NCI-H2107 treated with DMSO at 0.1 percent for 48 hours (cell line): ENCODE measurements at regions not wholly inside any gene's neighbourhood (a gene's known extent, or its start where the extent isn't known, plus 50 kb on each side); places are given as distances from the start of the nearest gene placed in this dataset.

Experiments used
- DNase-seq: peaks from one replicate; lab custom pipeline; 2025; ENCODE audit not compliant: unreplicated experiment; lab: John Stamatoyannopoulos, UW

DNA sequence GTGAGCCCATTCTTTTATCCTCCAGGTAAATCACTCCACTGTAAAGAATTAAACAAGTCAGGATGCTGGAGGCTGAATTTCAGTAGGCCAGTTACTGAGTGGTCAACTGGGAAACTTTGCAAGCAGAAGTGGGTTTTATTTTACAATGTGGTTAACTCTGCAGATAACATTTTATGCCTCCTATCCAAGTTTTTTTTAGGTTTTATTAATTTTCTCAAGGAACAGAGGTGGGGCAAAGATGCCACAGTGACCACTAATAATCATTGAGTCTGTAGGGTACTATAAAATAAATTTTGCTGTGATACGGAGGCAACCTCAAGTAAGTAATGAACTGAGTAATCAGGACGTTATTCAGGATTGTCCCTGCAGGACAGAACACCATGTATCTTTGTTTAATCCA is 599.9 kb downstream of the METTL15 start:
- no peak for DNase-seq

GRCh38 chr11:28704801-28705200 is 596.6 kb downstream of the METTL15 start:
- no peak for DNase-seq

- DNase-seq: no peak
Observed at GRCh38 chr11:28703371-28703770, 595.2 kb downstream of the METTL15 start.

- DNase-seq: no peak
Observed at GRCh38 chr11:28702871-28703270, 594.7 kb downstream of the METTL15 start.

DNA sequence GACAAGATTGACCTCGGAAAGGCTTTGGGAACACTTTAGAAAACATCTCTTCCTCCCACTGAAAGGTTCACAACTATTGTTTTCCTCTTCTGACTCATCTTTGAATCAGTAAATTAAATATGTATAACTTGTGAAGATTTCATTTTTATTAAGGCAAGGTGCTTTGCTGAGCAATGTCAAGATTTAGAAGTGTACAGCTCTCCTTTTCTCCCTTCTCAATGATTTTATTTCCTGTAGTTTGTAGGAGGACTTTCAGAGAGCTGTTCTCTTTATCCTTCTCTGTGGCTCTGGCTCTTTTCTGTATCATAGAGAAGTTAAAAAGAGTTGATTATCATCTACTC is 594.2 kb downstream of the METTL15 start:
- no peak for DNase-seq

- DNase-seq: no peak
Observed at GRCh38 chr11:28701760-28702449, 593.7 kb downstream of the METTL15 start.

DNA sequence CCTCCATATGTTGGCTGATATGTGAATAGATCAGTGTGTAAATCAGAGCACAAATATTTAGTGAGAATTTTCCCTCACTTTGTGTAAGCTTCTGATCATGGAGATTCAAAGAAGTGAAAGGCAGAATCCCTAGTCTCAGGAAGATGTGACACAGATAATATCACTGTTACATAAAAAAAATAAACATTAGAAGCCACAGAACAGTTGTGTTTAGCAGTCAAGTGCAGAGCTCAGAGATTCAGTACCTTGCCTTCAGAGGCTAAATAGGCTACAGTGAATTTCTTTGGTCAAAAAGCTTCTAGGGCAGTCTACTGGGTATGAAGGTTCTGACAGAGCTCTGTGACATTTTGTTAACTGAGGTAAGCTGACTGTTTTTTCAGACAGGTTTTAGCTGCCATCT is 591.5 kb downstream of the METTL15 start:
- no peak for DNase-seq

DNA sequence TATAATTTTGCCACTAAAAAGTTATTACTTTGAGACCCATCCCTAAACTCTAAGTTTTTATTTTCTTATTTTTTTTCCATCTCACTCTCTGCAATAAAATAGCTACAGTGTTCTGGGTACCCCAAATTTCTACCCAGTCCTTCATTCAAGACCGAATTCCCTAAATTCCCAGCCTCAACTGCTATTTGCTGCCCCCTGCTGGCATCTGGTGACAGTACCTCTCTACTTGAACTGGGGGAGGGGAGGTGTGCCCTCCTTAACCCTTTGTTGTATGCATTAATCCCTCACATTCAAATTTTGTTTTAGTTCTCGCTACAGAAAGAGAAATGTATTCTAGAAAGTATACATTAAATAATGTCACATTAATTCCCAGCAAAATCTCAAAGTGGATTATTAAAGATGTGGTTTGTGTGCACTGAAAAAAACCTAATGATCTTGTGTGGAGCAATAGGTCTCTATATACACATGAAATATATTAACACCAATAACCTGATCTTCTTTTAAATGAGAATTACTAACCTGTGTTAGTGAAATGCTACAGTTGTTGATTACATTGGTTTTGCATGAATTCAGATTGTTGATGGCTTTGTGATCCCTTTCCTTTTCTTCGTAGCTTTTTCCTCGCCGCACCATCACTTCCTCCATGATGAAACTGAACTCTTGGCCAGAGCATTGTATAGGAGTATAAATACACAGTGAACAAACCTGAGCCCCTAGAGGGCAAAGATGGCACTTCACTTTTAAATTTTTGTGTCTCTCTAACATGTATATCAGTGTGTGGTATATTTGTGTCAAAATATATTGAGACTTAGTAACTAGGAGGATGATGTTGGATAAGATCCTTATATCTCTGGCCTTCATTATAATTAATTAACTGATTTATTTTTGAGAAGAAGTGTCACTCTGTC is 590.0 kb downstream of the METTL15 start:
- no peak for DNase-seq

GRCh38 chr11:28696591-28696990 is 588.4 kb downstream of the METTL15 start:
- DNase-seq: no peak

DNA sequence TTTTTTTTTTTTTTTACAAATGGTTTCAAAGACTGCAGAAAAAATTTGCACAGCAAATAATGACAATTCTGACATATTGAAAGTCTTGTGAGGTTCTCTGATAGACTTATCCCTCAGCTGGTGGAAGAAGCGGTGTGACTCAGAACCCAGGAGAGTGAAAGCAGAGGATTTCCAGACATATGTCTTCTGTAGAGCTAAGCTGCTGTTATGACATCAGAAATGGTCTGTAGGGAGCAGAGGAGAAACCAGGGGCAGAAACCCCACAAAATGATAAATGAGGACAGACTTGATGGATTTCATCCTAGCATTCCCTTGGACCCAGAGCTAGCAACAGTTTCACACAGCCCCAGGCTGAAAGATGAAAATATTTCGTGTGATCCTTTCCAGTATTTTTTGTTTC is 582.6 kb downstream of the METTL15 start:
- no peak for DNase-seq

DNA sequence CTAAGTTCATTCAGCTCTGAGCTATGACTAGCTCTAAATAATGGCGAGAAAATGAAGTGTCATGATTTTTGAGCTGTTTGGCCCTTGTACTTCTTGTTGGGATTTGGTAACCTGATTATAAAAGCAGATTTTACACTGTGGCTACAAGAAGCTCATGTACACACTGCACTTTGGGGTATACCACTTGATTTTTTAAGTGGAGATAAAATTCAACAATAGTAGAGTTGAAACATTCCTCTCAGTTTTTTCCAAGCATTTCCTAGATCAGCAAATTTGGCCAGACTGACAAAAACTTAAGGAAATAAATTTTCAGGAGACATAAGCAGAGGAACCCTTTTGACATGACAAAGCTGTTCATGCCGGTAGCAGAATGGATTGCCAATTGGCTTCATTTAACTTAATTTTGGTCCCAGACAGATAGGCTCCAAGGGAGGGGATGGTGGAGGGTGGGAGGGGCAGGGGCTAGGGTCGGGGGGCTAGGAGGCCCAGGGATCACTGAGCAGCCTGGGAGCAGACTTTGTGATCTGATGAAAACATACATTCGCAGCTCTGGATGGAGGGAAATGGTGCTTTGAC is 575.9 kb downstream of the METTL15 start:
- DNase-seq: no peak

DNA sequence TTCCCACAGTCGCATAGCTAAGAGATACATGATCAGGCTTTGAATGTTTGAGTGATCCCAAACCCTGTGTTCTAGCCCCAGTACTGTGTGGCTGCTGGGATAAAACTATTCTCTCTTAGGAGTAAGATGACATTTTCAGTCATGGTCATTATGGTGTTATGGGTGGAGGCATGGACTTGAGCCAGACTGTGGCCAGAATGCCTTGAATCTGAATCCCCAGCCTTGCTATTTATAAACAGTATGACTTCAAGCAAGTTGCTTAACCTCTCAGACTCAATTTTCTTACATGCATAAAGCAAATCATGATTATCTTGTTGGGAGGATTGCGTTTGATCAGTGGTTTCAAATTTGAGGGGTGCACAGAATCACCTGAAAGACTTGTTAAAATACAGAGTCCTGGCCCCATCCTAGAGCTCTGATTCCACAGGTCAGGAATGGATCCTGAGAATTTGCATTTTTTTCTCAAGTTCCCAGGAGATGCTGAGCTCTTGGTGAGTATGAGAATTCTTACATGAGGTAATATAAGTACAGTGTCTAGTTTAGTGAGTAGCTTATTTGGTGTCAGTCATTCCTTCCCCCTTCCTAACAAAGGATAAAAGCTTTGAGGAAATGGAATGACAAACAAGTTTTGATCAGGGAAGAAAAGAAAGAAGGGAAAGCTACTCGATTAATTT is 571.7 kb downstream of the METTL15 start:
- no peak for DNase-seq

DNA sequence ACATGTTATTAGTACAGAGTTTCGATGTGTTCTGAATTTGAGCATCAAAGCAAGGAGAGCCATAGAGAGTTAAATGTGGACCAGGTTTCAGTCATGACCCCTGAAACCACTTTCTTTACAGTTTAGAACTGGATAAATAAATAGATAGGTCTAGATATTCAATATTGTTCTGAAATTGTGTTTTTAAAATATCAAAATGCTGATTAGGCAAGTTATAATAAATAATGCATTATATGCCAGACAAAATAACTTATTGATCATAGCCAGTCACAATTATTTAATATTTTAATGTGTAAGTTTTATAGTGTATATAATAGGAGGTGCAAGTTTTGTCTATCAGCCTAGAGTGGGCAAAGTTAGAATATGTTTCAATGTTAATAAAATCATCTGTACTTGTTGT is 569.5 kb downstream of the METTL15 start:
- DNase-seq: no peak

- DNase-seq: no peak
Observed at GRCh38 chr11:28675183-28675582, 567.0 kb downstream of the METTL15 start.

DNA sequence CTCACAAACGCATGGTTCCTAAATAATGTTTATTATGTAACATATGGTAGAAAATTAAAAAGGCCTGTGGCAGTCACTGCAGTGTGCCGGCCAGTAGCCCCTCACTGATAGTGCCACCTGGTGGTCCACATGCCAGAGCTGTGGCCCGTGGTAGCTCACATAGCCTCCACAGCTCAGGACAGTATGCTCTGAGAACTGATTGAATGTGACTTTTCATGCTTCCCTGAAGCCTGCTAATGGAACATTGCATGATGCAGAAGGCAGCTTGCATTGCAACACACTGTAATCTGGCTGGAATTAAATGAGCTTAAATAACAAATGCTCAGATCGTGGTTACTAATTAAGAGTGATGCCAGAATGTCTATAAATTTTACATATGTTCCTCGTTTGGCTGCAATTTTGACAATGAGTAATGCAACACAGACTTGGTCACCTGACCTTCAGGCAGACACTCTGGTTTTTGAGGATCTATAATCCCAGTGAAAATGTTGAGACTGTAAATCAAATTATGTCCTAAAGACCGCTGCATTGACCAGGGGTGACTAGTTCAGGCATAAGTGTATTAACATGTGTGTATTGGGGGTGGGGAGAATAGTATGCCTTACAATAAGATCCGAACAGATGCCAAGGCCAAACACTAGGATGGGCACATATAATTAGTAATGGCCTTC is 566.4 kb downstream of the METTL15 start:
- no peak for DNase-seq

GRCh38 chr11:28673691-28674432 is 565.7 kb downstream of the METTL15 start:
- no peak for DNase-seq

- no peak for DNase-seq
Observed at GRCh38 chr11:28671274-28671673, 563.1 kb downstream of the METTL15 start.

GRCh38 chr11:28666632-28667031 is 558.4 kb downstream of the METTL15 start:
- no peak for DNase-seq

DNA sequence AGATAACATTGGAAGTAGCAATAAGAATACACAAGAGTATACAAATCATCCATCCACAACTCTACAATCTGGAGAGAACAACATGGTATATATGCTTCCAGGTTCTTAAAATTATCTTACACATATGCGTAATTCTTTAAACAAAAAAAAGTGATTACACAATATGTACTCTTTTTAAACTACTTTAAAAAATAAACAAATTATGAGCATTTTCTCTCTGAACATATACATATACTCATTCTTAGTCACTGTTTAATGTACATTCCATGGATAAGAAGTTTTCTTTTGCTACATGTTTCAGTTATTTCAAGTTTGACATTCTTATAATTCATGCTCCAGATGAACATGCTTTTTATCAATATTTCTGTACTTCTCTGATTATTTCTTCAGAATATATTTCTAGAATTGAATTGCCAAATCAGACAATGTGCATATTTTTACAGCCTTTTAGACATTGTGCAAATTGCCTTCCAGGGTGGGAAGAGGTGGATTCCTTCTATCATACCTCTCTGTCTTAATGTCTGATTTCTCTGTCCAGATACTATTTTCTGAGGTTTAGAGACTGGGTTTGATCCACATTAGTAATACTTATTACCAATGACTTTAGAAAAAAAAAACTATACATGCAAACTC is 551.6 kb downstream of the METTL15 start:
- DNase-seq: no peak
